Lower leg skin (tissue), 4 donors: ENCODE measurements at regions not wholly inside any gene's neighbourhood (a gene's known extent, or its start where the extent isn't known, plus 50 kb on each side); places are given as distances from the start of the nearest gene placed in this dataset.

Experiments
- DNase-seq, 2 donors: peaks; one replicate each; pipeline ENCODE4 v3.0.0-alpha.2; 2019; ENCODE audit warnings: low spot score in 2 of 2
- H3K4me3 ChIP-seq: fragments of 200-600 bp; sonication (generic); 2 replicates; pipeline ENCODE4 v1.5.1; 2017; ENCODE audit warnings: mild to moderate bottlenecking, low read depth; ENCODE audit not compliant: poor library complexity, severe bottlenecking
- CTCF ChIP-seq, 3 donors: fragments of 450-650 bp; IDR thresholded peaks; one replicate each; pipeline ENCODE4 v1.5.1; 2016; ENCODE audit warnings: antibody characterized with exemption in 3 of 3, mild to moderate bottlenecking in 3 of 3, moderate library complexity in 2 of 3
- POLR2A ChIP-seq, 2 donors: fragments of 450-650 bp; IDR thresholded peaks; one replicate each; pipeline ENCODE4 v1.6.1; 2016 to 2017; ENCODE audit warnings: antibody characterized with exemption in 2 of 2, mild to moderate bottlenecking in 1 of 2, moderate library complexity in 1 of 2
- WGBS, 2 donors: methylation state at CpG; one replicate each; pipeline ENCODE4 v1.1.5; 2018; 5-methylcytosine and 5-hydroxymethylcytosine counted together
- intact Hi-C: fragments of 100-400 bp; cut with DNase I; formaldehyde crosslinking; loops from one replicate; pipeline ENCODE4 v1.15.0; 2023; ENCODE audit warnings: low total_unique reads

DNA sequence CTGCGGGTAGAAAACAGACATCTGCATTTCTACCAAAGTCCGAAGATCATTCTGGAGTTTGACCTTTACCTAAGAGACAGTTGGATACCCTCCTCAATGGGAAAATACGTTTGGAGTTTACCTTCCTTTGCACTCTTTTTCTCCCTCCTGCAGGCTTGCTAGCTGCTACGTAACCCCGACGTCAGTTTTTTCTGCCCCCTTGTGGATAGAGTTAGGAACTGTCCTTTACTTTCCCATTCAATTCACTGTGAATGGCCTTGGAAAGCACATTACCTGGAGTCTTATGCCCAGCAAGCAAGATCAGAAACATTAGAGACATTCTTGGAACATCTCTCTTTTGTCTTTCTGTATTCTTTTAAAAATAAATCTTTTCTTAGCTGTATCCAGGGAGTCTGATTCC, 250.7 kb downstream of the NAP1L3 start:
- H3K4me3 ChIP-seq, result no peak overlapping the region
- no peak for DNase-seq
- intact Hi-C loops, result no loop called here
- TF ChIP-seq CTCF (IDR thresholded peaks at IDR 0.05) (no peak), POLR2A (IDR thresholded peaks at IDR 0.05) (no peak)
- WGBS, 2 donors, result 15 to 16% methylated on average over 6 of the region's 6 CpGs

GRCh38 chrX:93420525-93421082, 252.8 kb downstream of the NAP1L3 start:
- no peak for DNase-seq
- intact Hi-C loops, result no loop called here
- no peak overlapping the region for H3K4me3 ChIP-seq
- no peak for TF ChIP-seq POLR2A (IDR thresholded peaks at IDR 0.05)
- TF ChIP-seq CTCF (IDR thresholded peaks at IDR 0.05), result no peak
- 38 to 42% methylated on average over 7 of the region's 7 CpGs for WGBS, 2 donors

DNA sequence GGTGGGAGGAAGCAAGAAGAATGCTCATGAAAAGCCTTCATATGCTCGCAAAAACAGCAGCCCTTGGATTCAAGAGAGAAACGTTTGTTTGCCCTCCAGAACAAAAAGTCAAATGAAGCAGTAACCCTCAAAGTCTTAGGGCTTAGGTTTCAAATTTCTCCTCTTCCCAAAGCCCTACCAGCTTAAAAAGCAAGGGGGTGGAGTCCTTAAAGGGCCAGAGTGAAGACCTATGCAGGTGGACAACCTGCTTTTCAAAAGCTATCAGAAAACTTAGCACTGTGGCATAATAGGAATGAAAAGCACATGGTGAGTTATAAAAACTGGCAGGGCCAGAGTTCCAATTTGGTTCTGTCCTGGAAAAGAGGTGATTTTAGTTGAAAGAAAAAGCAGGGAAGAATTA, 253.3 kb downstream of the NAP1L3 start:
- intact Hi-C loops, result no loop called here
- no peak overlapping the region for H3K4me3 ChIP-seq
- TF ChIP-seq CTCF (IDR thresholded peaks at IDR 0.05) (no peak), POLR2A (IDR thresholded peaks at IDR 0.05) (no peak)
- no peak for DNase-seq
- WGBS, 2 donors, result 40 to 42% methylated on average over 2 of the region's 2 CpGs

DNA sequence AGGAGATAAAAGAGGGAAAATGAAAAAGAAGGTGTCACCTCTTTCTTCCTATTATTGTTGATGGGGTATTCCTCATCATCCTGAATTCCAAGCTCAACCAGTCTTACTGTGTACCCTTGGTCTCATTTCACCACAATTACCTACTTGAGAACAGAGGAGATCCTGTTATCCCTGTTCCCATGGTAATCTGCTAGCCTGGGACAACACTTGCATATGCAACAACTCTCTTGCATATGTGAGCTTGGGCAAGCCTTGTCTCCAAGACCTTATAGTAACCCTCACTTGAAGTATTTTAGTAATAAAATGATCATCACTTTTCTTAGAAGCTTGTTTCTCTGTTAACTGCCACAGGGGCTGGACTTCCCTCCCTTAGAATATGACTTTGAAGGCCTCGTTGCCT, 253.7 kb downstream of the NAP1L3 start:
- TF ChIP-seq CTCF (IDR thresholded peaks at IDR 0.05) (no peak), POLR2A (IDR thresholded peaks at IDR 0.05) (no peak)
- intact Hi-C loops, result no loop called here
- 14 to 39% methylated on average over 1 of the region's 1 CpG for WGBS, 2 donors
- DNase-seq, result no peak
- no peak overlapping the region for H3K4me3 ChIP-seq

- TF ChIP-seq POLR2A (IDR thresholded peaks at IDR 0.05), result no peak
- TF ChIP-seq CTCF (IDR thresholded peaks at IDR 0.05), result no peak
- intact Hi-C loops, result no loop called here
- H3K4me3 ChIP-seq, result no peak overlapping the region
- DNase-seq, result no peak
- WGBS, 2 donors, result 88 to 93% methylated on average over 3 of the region's 3 CpGs
Observed at GRCh38 chrX:93404121-93404520, 269.3 kb downstream of the NAP1L3 start.

DNA sequence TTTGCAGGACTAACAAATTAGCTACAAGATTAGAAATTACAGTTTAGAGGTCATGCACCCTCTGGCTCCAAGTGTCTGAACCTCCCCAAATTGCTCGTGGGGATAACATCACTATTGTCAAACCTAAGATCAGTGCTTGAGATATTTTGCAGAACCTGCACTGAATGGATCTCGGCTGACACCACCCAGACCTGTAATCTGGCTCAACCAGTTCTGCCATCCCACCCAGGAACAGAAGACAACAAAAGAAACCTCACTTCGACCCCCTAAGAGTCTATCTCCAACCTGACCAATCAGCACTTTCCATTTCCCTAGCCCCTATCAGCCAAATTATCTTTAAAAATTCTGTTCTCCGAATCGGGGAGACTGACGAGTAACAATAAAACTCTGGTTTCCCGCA, 318.7 kb downstream of the NAP1L3 start:
- H3K4me3 ChIP-seq, result no peak overlapping the region
- TF ChIP-seq POLR2A (IDR thresholded peaks at IDR 0.05) (no peak), CTCF (IDR thresholded peaks at IDR 0.05) (no peak)
- no peak for DNase-seq
- intact Hi-C loops, result no loop called here
- 53 to 61% methylated on average over 7 of the region's 7 CpGs for WGBS, 2 donors
